Endothelial cell of umbilical vein (primary cell): ENCODE measurements at regions not wholly inside any gene's neighbourhood (a gene's known extent, or its start where the extent isn't known, plus 50 kb on each side); places are given as distances from the start of the nearest gene placed in this dataset.

Experiments
- BruUV-seq: library from RNA; stranded (reverse); fragments of 400-500 nt; replicated peaks from 2 replicates; lab custom pipeline; 2021; lab: Mats Ljungman, UMichigan
- CTCF ChIA-PET: fragments of 300-600, 350-600 bp; sonication (Branson Sonifier 250); formaldehyde crosslinking; loops from one replicate; lab custom pipeline; 2021; ENCODE audit warnings: antibody characterized with exemption, inconsistent platforms; lab: Charles Lee
- POLR2A ChIA-PET: fragments of 300-600, 350-600 bp; sonication (Branson Sonifier 250); formaldehyde crosslinking; loops from one replicate; lab custom pipeline; 2021; ENCODE audit warnings: antibody characterized with exemption, inconsistent platforms; lab: Charles Lee
- DNase-seq: peaks from one replicate; pipeline ENCODE4 v3.0.0-alpha.2; 2011; ENCODE audit warnings: low read depth, low spot score
- FAIRE-seq: peaks from 2 replicates; lab custom pipeline; 2011; peaks lifted over from hg19 to GRCh38; lab: Jason Lieb, UNC
- H2AFZ ChIP-seq: 2 replicates; pipeline ENCODE4 v1.6.0; 2012; ENCODE audit warnings: low read depth, low read length, control low read depth, inconsistent platforms
- H3K27ac ChIP-seq: 2 replicates; pipeline ENCODE4 v1.5.1; 2011; ENCODE audit warnings: low read depth, mild to moderate bottlenecking, control low read depth, low read length, moderate library complexity; ENCODE audit not compliant: insufficient read depth
- H3K27me3 ChIP-seq, 2 experiments: 2 replicates each; pipeline versions ENCODE4 v1.6.0 to v1.6.1; 2011; ENCODE audit warnings: low read length in 2 of 2, mixed read lengths in 1 of 2; ENCODE audit not compliant: control insufficient read depth in 2 of 2, insufficient read depth in 2 of 2
- H3K36me3 ChIP-seq, 2 experiments: 2 replicates in 1 of 2; 3 replicates in 1 of 2; pipeline ENCODE4 v1.5.1; 2011; ENCODE audit warnings: low read length in 2 of 2, mild to moderate bottlenecking in 1 of 2, moderate library complexity in 1 of 2; ENCODE audit not compliant: control insufficient read depth in 2 of 2, insufficient read depth in 2 of 2; ENCODE audit errors: extremely low read depth in 1 of 2
- H3K4me1 ChIP-seq: 3 replicates; pipeline ENCODE4 v1.5.1; 2011; ENCODE audit warnings: mild to moderate bottlenecking, low read length; ENCODE audit not compliant: control insufficient read depth, insufficient read depth; ENCODE audit errors: extremely low read depth
- H3K4me2 ChIP-seq: 2 replicates; pipeline ENCODE4 v1.6.1; 2011; ENCODE audit warnings: low read length, control low read depth, mixed read lengths; ENCODE audit not compliant: insufficient read depth
- H3K4me3 ChIP-seq, 3 experiments: fragments of 200-600 bp in 1 of 3; sonication (generic), shearing (Covaris generic) in 1 of 3; replicated peaks in 1 of 3; 2 replicates each; pipeline ENCODE4 v1.5.1; 2011 to 2016; ENCODE audit warnings: control low read depth in 3 of 3, low read length in 3 of 3, mild to moderate bottlenecking in 2 of 3, inconsistent platforms in 1 of 3, low read depth in 1 of 3, moderate library complexity in 1 of 3; ENCODE audit not compliant: insufficient read depth in 1 of 3
- H3K79me2 ChIP-seq: 2 replicates; pipeline ENCODE4 v1.6.0; 2012; ENCODE audit warnings: low read length, inconsistent platforms; ENCODE audit not compliant: control insufficient read depth, insufficient read depth
- H3K9ac ChIP-seq: replicated peaks from 2 replicates; pipeline ENCODE3; 2011; ENCODE audit warnings: low read length, control low read depth; ENCODE audit not compliant: insufficient read depth; ENCODE audit errors: extremely low read depth
- H3K9me1 ChIP-seq: replicated peaks from 3 replicates; pipeline ENCODE4 v1.6.0; 2011; ENCODE audit warnings: mild to moderate bottlenecking, low read length; ENCODE audit not compliant: control insufficient read depth, insufficient read depth; ENCODE audit errors: extremely low read depth
- H3K9me3 ChIP-seq: replicated peaks from 2 replicates; pipeline ENCODE4 v1.5.1; 2012; ENCODE audit warnings: low read length, inconsistent platforms; ENCODE audit not compliant: control insufficient read depth, insufficient read depth
- H4K20me1 ChIP-seq: replicated peaks from 2 replicates; pipeline ENCODE3; 2011; ENCODE audit warnings: mild to moderate bottlenecking, low read length; ENCODE audit not compliant: control insufficient read depth, insufficient read depth; ENCODE audit errors: extremely low read depth
- EZH2 ChIP-seq: IDR thresholded peaks from 2 replicates; pipeline ENCODE4 v1.6.1; 2012; ENCODE audit warnings: borderline replicate concordance, low read depth, mild to moderate bottlenecking, moderate library complexity, low read length, inconsistent platforms; ENCODE audit not compliant: severe bottlenecking
- FOS ChIP-seq: IDR thresholded peaks from 2 replicates; pipeline ENCODE4 v1.6.1; 2011; ENCODE audit warnings: mild to moderate bottlenecking, low read length, moderate library complexity, borderline replicate concordance; ENCODE audit not compliant: insufficient read depth
- GATA2 ChIP-seq: IDR thresholded peaks from 2 replicates; pipeline ENCODE4 v1.7.0; 2011; ENCODE audit warnings: low read depth, mild to moderate bottlenecking, moderate library complexity, mixed read lengths, low read length; ENCODE audit not compliant: insufficient read length, insufficient read depth
- JUN ChIP-seq: IDR thresholded peaks from 2 replicates; pipeline ENCODE4 v1.6.1; 2011; ENCODE audit warnings: borderline replicate concordance, low read depth; ENCODE audit not compliant: insufficient read length, insufficient read depth
- MYC ChIP-seq: IDR thresholded peaks from one replicate; pipeline ENCODE4 v1.6.1; 2011; ENCODE audit warnings: mild to moderate bottlenecking, low read depth, low read length
- POLR2A ChIP-seq: IDR thresholded peaks from 2 replicates; pipeline ENCODE4 v1.6.1; 2012; ENCODE audit warnings: low read depth, mild to moderate bottlenecking, control low read depth, low read length
- POLR2AphosphoS5 ChIP-seq: IDR thresholded peaks from 2 replicates; pipeline ENCODE4 v1.6.1; 2012; ENCODE audit warnings: low read depth, mild to moderate bottlenecking, control low read depth, low read length, moderate library complexity; ENCODE audit not compliant: insufficient read depth
- dilution Hi-C: fragments of 300-500 bp; cut with MboI; formaldehyde crosslinking; loops from one replicate; pipeline ENCODE4 v1.15.0; 2019; ENCODE audit warnings: low sequenced_read_pairs; ENCODE audit not compliant: extremely low pct_ligation_motif_present
- intact Hi-C: fragments of 100-400 bp; cut with micrococcal nuclease; formaldehyde crosslinking; loops from one replicate; pipeline ENCODE4 v1.10.0; 2022
- TF ChIP-seq, protein P1 (sequence below), 2 donors: IDR thresholded peaks; 1 replicate in 1 of 2; 2 replicates in 1 of 2; pipeline ENCODE4 v1.5.1; 2011; ENCODE audit warnings: low read length in 2 of 2, mild to moderate bottlenecking in 2 of 2, moderate library complexity in 2 of 2, control low read depth in 1 of 2, inconsistent platforms in 1 of 2, low read depth in 1 of 2; ENCODE audit not compliant: insufficient read depth in 1 of 2; ENCODE audit errors: extremely low read depth in 1 of 2
- TF ChIP-seq, protein P2 (sequence below): IDR thresholded peaks from 2 replicates; pipeline ENCODE4 v1.6.1; 2011; ENCODE audit not compliant: insufficient read depth, insufficient read length

DNA sequence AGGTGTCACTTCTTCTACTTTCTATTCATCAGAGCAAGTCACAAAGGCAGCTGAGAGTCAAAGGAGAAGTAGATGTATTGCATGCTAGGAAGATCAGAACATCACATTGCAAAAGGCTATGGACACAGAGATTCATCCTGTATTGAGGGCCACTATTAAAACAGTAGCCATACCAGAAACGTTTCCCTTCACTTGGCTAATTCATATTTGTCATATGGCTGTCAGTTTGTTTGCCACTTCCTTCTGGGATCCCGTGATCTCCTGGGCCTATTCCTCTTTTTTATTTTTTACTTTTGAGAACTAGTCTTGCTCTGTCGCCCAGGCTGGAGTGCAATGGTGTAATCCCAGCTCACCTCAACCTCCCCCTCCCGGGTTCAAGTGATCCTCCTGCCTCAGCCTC is 184.0 kb upstream of the SATB1 start:
- TF ChIP-seq, protein P1, sequence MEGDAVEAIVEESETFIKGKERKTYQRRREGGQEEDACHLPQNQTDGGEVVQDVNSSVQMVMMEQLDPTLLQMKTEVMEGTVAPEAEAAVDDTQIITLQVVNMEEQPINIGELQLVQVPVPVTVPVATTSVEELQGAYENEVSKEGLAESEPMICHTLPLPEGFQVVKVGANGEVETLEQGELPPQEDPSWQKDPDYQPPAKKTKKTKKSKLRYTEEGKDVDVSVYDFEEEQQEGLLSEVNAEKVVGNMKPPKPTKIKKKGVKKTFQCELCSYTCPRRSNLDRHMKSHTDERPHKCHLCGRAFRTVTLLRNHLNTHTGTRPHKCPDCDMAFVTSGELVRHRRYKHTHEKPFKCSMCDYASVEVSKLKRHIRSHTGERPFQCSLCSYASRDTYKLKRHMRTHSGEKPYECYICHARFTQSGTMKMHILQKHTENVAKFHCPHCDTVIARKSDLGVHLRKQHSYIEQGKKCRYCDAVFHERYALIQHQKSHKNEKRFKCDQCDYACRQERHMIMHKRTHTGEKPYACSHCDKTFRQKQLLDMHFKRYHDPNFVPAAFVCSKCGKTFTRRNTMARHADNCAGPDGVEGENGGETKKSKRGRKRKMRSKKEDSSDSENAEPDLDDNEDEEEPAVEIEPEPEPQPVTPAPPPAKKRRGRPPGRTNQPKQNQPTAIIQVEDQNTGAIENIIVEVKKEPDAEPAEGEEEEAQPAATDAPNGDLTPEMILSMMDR (IDR thresholded peaks at IDR 0.05; ENCODE audit: extremely low read depth in 1 of 2, insufficient read depth in 1 of 2, low read depth in 1 of 2, low read length in 2 of 2): no peak
- no peak for TF ChIP-seq GATA2
- no peak for TF ChIP-seq JUN
- TF ChIP-seq, protein P2, sequence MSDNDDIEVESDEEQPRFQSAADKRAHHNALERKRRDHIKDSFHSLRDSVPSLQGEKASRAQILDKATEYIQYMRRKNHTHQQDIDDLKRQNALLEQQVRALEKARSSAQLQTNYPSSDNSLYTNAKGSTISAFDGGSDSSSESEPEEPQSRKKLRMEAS: no peak
- TF ChIP-seq POLR2AphosphoS5: no peak
- no peak for TF ChIP-seq EZH2
- TF ChIP-seq POLR2A: no peak
- no peak for TF ChIP-seq FOS
- no peak for TF ChIP-seq MYC
- POLR2A ChIA-PET: no interaction called here
- Histone ChIP-seq H3K79me2 (no peaks in the 10 kb centered on the region), H3K9ac (no peak overlapping the region), H3K4me3 (no peak overlapping the region), H3K27me3 (no peaks in the 10 kb centered on the region), H3K9me3 (peaks cover 2% of the 10 kb centered on the region), H4K20me1 (no peaks in the 10 kb centered on the region), H3K9me1 (no peaks in the 10 kb centered on the region), H3K4me1 (no peaks in the 10 kb centered on the region), H3K4me2 (no peak overlapping the region), H2AFZ (no peak overlapping the region), H3K36me3 (no peaks in the 10 kb centered on the region), H3K27ac (no peak overlapping the region)
- dilution Hi-C loops: no loop called here
- CTCF ChIA-PET: no interaction called here
- FAIRE-seq (no peak), DNase-seq (no peak)
- BruUV-seq: no TSS peak
- intact Hi-C loops: no loop called here
